ENCODE measurements at regions not wholly inside any gene's neighbourhood (a gene's known extent, or its start where the extent isn't known, plus 50 kb on each side); places are given as distances from the start of the nearest gene placed in this dataset.
A peak's percentile ranks its signal among the peaks of the same experiment; 100 is the strongest.
"Not testable (repeated sequence)": the region's sequence is repeated elsewhere in the genome, so short reads cannot be mapped to it uniquely, and the experiment has no call there.

DNA sequence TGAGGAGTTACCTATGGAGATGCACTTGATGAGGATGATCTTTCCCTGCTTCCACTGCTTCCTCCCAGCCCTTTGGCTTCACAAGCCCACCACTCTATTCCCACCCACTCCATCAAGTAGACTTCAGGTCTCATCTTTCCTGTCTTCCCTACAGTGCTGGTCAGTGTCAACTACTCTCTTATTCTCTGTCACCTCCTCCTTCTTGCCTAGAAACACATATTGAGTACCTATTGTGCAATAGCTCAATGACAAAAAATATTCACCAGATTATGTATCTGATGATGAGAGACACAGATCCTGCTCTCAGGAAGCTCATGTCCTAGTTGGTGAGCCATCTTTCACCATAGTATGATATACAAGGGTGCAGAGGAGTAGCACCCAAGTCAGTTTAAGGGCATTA is 82.2 kb upstream of the NFASC start:
- Mint-ChIP-seq H3K36me3 (ENCODE audit: low read depth) (no peaks in the 10 kb centered on the region), H3K4me1 (peaks cover 9% of the 10 kb centered on the region)

DNA sequence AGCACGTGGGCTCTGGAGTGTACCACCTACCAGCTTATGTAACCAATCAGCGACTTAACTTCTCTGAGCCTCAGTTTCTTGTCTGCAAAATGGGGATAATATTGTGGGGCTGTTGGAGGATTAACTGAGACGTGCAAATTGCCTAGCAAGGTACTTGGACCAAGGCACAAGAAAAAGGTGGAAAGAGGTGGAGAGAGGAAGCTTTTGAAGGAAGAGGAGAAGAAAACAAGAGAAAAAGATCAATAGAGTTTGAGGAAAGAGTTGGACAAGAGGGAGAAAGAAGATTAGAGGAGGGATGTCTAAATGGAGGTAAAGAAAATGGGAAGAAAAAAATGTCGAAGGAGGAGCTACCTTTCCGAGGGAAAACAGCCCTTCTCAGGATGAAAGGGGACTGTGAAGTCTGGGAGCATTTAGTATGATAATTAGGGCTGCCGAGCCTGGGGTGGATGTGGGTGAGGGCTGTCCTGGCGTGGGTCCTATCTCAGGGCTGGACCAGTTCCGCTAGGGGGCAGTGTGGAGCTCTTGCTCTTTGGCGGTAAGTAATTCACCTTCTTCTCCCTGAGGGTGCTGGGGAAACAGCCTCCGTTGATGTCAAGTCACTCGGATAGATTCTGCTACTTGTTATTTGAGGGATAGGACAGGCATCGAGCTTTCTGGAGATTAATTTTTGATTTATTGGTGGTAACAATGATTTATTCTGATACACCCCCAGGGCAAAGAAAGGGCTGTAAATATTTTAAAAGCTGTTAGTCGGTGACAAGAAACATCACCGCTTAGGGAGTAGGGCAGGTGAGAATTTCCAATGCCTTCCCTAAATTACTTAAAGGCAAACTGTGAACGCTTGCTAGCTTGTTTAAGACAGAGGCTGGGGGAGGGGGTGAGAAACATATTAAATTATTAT is 79.0 kb upstream of the NFASC start:
- no peak overlapping the region for H3K27ac Mint-ChIP-seq
- ChIA-PET CTCF (interaction anchor here (0.8 to 5.5 kb wide), 19 partner anchors 9 to 226 kb away, joined by 3 to 49 read pairs (median 3); no protein-coding TSS in a partner anchor), POLR2A (no interaction called here)
- no peak overlapping the region for H3K4me3 Mint-ChIP-seq
- H3K4me1 Mint-ChIP-seq: peaks cover 9% of the 10 kb centered on the region
- DNase-seq: peak; percentile 87
- H3K36me3 Mint-ChIP-seq (ENCODE audit: low read depth): no peaks in the 10 kb centered on the region
- H3K9me3 Mint-ChIP-seq: no peaks in the 10 kb centered on the region
- peaks cover 27% of the 10 kb centered on the region for H3K27me3 Mint-ChIP-seq

More for the DNA sequence above, 82.2 kb upstream of the NFASC start:
- H3K9me3 Mint-ChIP-seq: no peaks in the 10 kb centered on the region
- no peak overlapping the region for H3K27ac Mint-ChIP-seq
- peaks cover 35% of the 10 kb centered on the region for H3K27me3 Mint-ChIP-seq
- H3K4me3 Mint-ChIP-seq: no peak overlapping the region
- ChIA-PET POLR2A (no interaction called here), CTCF (interaction anchor here (0.7 to 3.2 kb wide), 3 partner anchors 16 to 25 kb away, joined by 3 to 9 read pairs (median 5); no protein-coding TSS in a partner anchor)
- DNase-seq: no peak

- POLR2A ChIA-PET: no interaction called here
- Mint-ChIP-seq H3K27ac (no peak overlapping the region), H3K27me3 (peaks cover 24% of the 10 kb centered on the region), H3K36me3 (ENCODE audit: low read depth) (no peaks in the 10 kb centered on the region), H3K9me3 (no peaks in the 10 kb centered on the region), H3K4me3 (no peak overlapping the region), H3K4me1 (peaks cover 9% of the 10 kb centered on the region)
- DNase-seq: no peak
- CTCF ChIA-PET: interaction anchor here (0.9 to 5.5 kb wide), 16 partner anchors 9 to 226 kb away, joined by 3 to 49 read pairs (median 3); no protein-coding TSS in a partner anchor
These were observed 78.3 kb upstream of the NFASC start for GRCh38 chr1:204792354-204792692.

DNA sequence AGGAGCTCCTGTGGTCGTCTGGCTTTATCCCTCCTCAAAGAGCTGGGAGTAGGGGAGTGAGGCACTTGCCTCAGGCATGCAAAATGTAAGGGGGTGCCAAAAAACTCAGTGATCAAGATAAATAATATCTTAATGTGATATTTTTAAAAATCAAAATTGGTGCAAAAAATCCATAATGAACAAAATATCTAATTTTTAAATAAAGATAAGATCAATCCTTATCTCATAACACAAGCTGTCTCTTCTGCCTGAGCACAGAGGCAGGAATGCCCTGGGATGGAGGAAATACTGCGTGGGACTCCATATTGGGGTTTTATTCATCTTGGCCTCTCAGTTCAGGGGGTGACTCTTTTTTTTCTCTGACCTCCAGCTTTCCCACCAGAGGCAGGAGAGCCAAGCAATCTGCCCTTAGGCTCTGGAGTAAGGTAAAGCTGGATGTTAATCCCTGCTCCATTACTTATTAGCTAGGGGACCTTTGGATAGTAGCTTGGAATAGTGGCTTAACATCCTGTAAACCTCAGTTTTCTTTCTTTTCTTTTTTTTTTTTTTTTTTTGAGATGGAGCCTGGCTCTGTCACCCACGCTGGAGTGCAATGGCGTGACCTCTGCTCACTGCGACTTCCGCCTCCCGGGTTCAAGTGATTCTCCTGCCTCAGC is 77.3 kb upstream of the NFASC start:
- CTCF ChIA-PET: interaction anchor here (0.7 to 5.5 kb wide), 2 partner anchors 13 to 52 kb away, joined by 4 to 49 read pairs; no protein-coding TSS in a partner anchor
- Mint-ChIP-seq H3K27ac (no peak overlapping the region), H3K4me1 (peaks cover 9% of the 10 kb centered on the region), H3K36me3 (ENCODE audit: low read depth) (no peaks in the 10 kb centered on the region), H3K4me3 (no peak overlapping the region), H3K9me3 (no peaks in the 10 kb centered on the region), H3K27me3 (peaks cover 17% of the 10 kb centered on the region)
- POLR2A ChIA-PET: no interaction called here
- no peak for DNase-seq

DNA sequence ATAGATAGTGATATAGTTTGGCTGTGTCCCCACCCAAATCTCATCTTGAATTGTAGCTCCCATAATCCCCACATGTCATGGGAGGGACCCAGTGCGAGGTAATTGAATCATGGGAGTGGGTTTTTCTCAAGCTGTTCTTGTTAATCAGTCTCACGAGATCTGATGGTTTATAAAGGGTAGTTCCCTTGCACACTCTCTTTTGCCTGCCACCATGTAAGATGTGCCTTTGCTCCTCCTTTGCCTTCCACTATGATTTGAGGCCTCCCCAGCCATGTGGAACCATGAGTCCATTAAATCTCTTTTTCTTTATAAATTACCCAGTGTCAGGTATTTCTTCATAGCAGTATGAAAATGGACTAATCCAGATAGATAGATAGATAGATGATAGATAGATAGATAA is 73.8 kb upstream of the NFASC start:
- DNase-seq; H3K27ac Mint-ChIP-seq; H3K27me3 Mint-ChIP-seq; H3K4me1 Mint-ChIP-seq; POLR2A ChIA-PET; H3K36me3 Mint-ChIP-seq (ENCODE audit: low read depth); H3K4me3 Mint-ChIP-seq; H3K9me3 Mint-ChIP-seq: not testable (repeated sequence)
- CTCF ChIA-PET: interaction anchor here (2.9 kb wide), 1 partner anchor 10 kb away, joined by 20 read pairs; no protein-coding TSS in a partner anchor

- H3K36me3 Mint-ChIP-seq (ENCODE audit: low read depth): no peaks in the 10 kb centered on the region
- CTCF ChIA-PET: interaction anchor here (1.6 to 2.9 kb wide), 2 partner anchors 10 to 634 kb away, joined by 3 to 20 read pairs; no protein-coding TSS in a partner anchor
- no peak overlapping the region for H3K27ac Mint-ChIP-seq
These were observed 73.3 kb upstream of the NFASC start for GRCh38 chr1:204797401-204797800.

GRCh38 chr1:204799630-204800029 is 71.0 kb upstream of the NFASC start:
- Mint-ChIP-seq H3K4me1 (peaks cover 10% of the 10 kb centered on the region), H3K27me3 (peaks cover 1% of the 10 kb centered on the region), H3K4me3 (no peak overlapping the region), H3K27ac (no peak overlapping the region), H3K9me3 (no peaks in the 10 kb centered on the region), H3K36me3 (ENCODE audit: low read depth) (no peaks in the 10 kb centered on the region)
- ChIA-PET CTCF (interaction anchor here (2.9 kb wide), 1 partner anchor 7 kb away, joined by 20 read pairs; no protein-coding TSS in a partner anchor), POLR2A (no interaction called here)
- DNase-seq: no peak

More at GRCh38 chr1:204797401-204797800, 73.3 kb upstream of the NFASC start:
- H3K4me1 Mint-ChIP-seq: no peaks in the 10 kb centered on the region
- POLR2A ChIA-PET: no interaction called here
- H3K27me3 Mint-ChIP-seq: peaks cover 1% of the 10 kb centered on the region
- DNase-seq: no peak
- no peaks in the 10 kb centered on the region for H3K9me3 Mint-ChIP-seq
- no peak overlapping the region for H3K4me3 Mint-ChIP-seq

GRCh38 chr1:204801211-204801610 is 69.5 kb upstream of the NFASC start:
- Mint-ChIP-seq H3K36me3 (ENCODE audit: low read depth) (no peaks in the 10 kb centered on the region), H3K4me3 (no peak overlapping the region), H3K4me1 (peaks cover 12% of the 10 kb centered on the region), H3K27ac (no peak overlapping the region), H3K9me3 (no peaks in the 10 kb centered on the region), H3K27me3 (peaks cover 1% of the 10 kb centered on the region)
- ChIA-PET POLR2A (no interaction called here), CTCF (interaction anchor here (1.0 kb wide), 1 partner anchor 9 kb away, joined by 3 read pairs; no protein-coding TSS in a partner anchor)
- DNase-seq: no peak

DNA sequence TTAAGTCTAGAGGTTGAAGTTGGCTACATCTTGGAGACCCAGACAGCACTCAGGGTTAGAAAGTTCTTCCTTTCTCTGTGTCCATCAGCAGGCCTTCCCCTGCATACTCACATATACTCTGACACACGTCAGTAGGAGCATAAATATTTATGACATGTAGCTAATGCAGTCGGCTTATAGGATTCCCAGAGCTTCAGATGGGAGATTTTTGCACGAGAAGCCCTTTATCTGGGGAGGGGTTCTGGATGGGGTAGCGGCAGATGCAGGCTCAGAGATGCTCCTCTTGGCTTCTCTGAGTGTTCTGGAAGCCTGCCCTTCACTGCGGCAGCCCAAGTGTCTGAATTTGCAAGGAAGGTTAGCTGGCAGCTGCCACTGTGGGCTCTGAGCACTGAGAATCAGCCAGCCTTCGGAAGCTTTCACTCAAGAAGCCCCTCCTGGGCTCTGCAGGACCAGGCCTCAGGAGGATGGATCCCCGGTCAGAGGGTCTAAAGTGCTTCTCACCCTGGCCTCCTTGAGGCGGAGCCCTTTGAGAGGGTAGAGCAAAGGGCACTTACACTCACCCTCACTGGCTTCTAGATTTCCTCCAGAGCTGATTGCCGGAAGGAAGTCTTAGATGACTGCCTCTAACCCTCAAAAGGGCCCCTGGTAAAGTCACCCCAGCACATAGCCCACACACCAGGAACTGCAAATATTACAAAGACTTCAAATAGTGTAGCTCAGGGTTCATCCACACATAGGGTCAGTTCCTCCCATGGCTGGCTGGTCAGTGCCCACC is 68.1 kb upstream of the NFASC start:
- peaks cover 1% of the 10 kb centered on the region for H3K27me3 Mint-ChIP-seq
- H3K36me3 Mint-ChIP-seq (ENCODE audit: low read depth): no peaks in the 10 kb centered on the region
- peak; percentile 7 for DNase-seq
- H3K4me3 Mint-ChIP-seq: no peak overlapping the region
- POLR2A ChIA-PET: no interaction called here
- CTCF ChIA-PET: interaction anchor here (0.6 to 2.5 kb wide), 8 partner anchors 11 to 297 kb away, joined by 3 to 10 read pairs (median 4); no protein-coding TSS in a partner anchor
- H3K4me1 Mint-ChIP-seq: peaks cover 22% of the 10 kb centered on the region
- H3K27ac Mint-ChIP-seq: peak overlapping the region; percentile 77
- H3K9me3 Mint-ChIP-seq: no peaks in the 10 kb centered on the region

- Mint-ChIP-seq H3K27me3 (peaks cover 1% of the 10 kb centered on the region), H3K4me1 (peaks cover 22% of the 10 kb centered on the region), H3K9me3 (no peaks in the 10 kb centered on the region), H3K36me3 (ENCODE audit: low read depth) (no peaks in the 10 kb centered on the region), H3K4me3 (no peak overlapping the region), H3K27ac (no peak overlapping the region)
- ChIA-PET CTCF (interaction anchor here (0.7 to 2.5 kb wide), 8 partner anchors 11 to 240 kb away, joined by 3 to 10 read pairs (median 3); no protein-coding TSS in a partner anchor), POLR2A (no interaction called here)
- DNase-seq: no peak
These were observed 67.1 kb upstream of the NFASC start for GRCh38 chr1:204803607-204804006.

DNA sequence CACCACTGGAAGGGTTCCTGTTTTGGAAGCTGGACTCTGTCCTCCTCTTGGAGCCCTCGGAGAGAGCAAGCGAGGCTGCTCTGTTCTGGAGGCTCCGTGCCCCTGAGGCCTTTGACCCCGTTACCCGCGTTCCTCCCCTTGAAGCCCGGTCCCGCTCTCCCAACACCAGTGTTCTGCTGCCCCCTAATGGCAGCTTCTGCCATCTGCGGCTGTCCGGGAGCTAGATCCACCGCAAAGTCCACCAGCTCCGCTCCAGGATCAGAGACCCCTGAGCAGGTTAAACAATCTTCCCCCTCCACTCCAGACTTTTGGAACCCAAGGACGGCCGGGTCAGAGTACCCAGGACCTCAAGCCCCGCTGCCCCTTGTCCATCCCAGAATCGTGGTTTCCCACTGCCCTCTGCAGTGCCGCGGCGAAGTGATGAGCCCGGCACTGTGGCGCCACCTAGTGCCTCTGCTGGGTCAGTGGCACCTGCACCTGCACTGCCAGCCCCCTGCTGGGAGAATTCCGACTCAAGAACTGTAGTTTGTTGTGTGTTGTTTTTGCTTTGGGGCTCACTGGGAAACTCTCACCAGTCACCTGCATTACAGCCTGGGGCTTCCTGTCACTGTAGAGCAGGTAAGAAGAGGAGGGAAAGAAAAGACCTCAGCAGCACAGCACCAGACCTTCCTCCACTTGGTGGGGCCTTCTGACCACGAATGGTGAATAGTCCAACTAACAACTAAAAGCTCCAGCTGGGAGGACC is 63.5 kb upstream of the NFASC start:
- Mint-ChIP-seq H3K4me1 (peaks cover 22% of the 10 kb centered on the region), H3K27me3 (peaks cover 3% of the 10 kb centered on the region), H3K36me3 (ENCODE audit: low read depth) (no peaks in the 10 kb centered on the region), H3K9me3 (no peaks in the 10 kb centered on the region), H3K27ac (peak overlapping the region; percentile 78), H3K4me3 (peak overlapping the region; percentile 74)
- ChIA-PET POLR2A (no interaction called here), CTCF (interaction anchor here (0.5 to 4.4 kb wide), 86 partner anchors 9 to 520 kb away, joined by 3 to 49 read pairs (median 4); partner anchors contain the start of gene MDM4)
- peak; percentile 88 for DNase-seq

DNA sequence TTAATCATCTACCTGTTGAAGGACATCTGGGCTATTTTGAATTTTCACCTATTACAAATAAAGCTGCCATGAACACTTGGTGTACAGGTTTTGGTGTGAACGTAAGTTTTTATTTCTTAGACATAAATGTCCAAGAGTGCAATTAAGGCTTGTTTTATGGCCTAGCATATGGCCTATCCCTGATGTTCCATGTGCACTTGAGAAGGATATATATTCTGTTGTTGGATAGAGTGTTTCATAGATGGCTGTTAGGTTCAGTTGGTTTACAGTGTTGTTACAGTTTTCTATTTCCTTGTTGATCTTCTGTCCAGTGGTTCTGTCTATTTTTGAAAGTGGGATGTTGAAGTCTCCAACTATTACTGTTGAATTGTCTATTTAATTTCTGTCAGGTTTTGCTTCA is 61.2 kb upstream of the NFASC start:
- H3K27me3 Mint-ChIP-seq: peaks cover 7% of the 10 kb centered on the region
- no peak overlapping the region for H3K4me3 Mint-ChIP-seq
- H3K9me3 Mint-ChIP-seq: no peaks in the 10 kb centered on the region
- H3K36me3 Mint-ChIP-seq (ENCODE audit: low read depth): no peaks in the 10 kb centered on the region
- ChIA-PET POLR2A (no interaction called here), CTCF (no interaction called here)
- no peak overlapping the region for H3K27ac Mint-ChIP-seq
- peaks cover 13% of the 10 kb centered on the region for H3K4me1 Mint-ChIP-seq
- no peak for DNase-seq

All from activated CD4-positive, alpha-beta T cell treated with anti-CD3 and anti-CD28 coated beads, Interleukin-2, amount 10 ng/mL, durations not matched to agents 7 days and 5 days (primary cell).